Fibroblast of skin of right quadriceps (primary cell): ENCODE measurements at regions not wholly inside any gene's neighbourhood (a gene's known extent, or its start where the extent isn't known, plus 50 kb on each side); places are given as distances from the start of the nearest gene placed in this dataset.
"Not testable (repeated sequence)": the region's sequence is repeated elsewhere in the genome, so short reads cannot be mapped to it uniquely, and the experiment has no call there.

ENCODE experiments used
- DNase-seq: peaks from one replicate; pipeline ENCODE4 v3.0.0-alpha.2; 2013

GRCh38 chr7:16369855-16370254, 51.5 kb downstream of the CRPPA start:
- DNase-seq = no peak

- DNase-seq = not testable (repeated sequence)
Observed at GRCh38 chr7:16369309-16369708, 52.0 kb downstream of the CRPPA start.

DNA sequence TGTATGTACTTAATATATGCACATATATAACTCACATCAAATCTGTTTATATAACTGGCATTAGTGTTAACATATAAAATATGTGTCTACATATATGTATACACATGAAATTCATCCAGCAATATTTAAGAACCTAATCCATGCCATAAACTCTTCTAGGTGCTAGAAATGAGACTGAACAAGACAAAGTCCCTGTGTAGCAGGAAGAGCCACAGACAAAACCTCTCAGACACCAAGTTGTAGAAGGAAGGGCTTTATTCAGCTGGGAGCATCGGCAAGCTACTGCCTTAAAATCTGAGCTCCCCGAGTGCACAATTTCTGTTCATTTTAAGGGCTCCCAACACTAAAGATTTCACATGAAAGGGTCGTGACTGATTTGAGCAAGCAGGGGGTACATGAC, 52.5 kb downstream of the CRPPA start:
- DNase-seq = no peak

DNA sequence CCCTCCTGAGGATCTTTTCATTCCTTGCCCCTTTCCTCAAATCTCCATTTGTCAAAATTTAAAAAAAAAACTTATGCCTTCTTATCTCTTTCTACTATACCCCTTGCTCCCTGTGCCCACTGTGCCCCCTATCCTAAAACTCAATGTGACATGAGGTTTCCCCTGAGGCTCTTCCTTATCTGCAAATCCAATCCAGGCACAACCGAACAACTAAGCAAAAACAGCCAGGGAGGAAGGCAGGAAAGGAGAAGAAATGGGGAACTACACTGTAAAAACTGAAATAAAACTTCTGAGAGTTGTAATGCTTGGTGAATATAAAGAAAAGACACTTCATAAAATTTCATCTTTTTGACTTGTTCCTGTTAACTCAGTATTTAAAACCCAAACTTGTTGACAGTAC, 54.2 kb downstream of the CRPPA start:
- no peak for DNase-seq

DNA sequence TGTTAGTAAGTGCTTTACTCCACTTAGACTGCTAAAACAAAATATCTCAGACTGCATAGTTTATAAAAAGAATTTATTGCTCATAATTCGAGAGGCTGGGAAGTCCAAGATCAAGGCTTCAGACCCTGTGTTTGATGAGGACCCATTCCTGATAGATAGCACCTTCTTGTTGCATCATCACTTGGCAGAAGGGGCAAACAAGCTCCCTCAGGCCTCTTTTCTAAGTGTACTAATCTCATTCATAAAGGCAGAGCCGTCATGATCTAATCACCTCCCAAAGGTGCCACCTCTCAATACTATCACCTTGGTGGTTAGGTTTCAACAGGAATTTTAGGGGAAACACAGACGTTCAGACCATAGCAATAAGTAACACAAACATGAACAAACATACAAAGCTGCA, 55.4 kb downstream of the CRPPA start:
- DNase-seq = no peak

DNA sequence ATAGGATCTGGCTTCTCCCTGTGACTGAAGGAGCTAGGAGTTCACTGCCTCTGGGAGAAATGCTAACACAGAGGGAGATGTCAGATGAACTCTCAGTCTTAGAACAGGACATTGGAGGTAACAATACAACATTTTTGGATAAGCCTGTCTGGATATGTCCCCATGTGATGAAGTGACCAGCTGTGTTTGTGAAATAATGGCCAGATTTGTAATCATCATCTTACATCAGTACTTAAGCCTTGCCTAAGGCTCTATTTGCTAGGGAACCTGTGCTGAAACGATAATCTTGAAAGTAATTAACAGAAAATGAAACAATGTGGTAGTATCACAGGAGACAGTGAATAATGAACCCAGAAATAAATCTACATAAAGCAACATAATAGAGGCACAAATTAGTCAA, 56.2 kb downstream of the CRPPA start:
- no peak for DNase-seq

DNA sequence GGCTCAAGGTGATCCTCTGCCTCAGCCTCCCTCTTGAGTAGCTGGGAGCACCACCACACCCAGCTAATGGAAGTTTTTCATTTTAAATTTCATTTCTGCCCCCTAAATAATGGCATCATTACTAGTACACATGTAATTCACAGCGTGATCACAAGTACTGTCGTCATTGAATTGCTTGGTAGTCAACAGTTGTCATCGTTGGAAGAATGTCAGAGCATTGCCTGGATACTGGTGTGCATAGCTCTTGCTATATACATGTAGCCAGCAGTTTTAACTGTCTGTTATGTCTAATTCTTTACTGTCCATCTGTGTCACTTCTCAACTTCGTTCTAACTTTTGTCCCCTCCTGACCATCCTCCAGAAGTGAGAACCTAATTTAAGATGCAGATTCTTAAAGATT, 62.1 kb downstream of the CRPPA start:
- no peak for DNase-seq

- no peak for DNase-seq
Observed at GRCh38 chr7:16357921-16358320, 63.4 kb downstream of the CRPPA start.

GRCh38 chr7:16357474-16357873, 63.9 kb downstream of the CRPPA start:
- no peak for DNase-seq

DNA sequence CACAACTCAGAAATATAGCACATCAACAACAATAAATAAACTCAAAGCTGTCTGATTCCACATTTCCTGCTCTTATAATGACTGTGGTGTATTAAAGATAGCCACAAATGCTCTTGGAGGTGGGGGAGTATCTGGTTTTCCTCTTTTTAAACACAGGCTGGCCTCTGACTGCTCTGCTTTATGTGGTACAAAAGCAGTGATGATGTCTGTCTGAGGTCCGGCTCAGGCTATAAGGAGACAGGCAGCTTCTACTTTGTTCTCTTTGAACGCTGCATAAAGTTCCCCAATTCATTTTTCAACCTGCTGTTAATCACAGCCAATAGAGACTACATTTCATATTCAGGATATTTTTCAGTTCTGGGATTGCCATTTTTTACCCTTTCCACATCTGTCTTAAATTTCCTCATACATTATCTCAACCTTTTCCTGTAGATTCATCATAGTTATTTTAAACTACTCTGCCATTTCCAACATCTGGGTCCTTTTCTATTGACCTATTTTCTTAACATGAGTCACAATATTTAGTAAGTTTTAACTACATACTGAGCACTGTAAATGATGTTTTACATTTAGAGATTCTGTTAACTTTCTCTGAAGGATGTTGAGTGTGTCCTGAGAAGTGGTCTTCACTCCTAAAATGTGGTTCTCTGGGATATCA, 64.9 kb downstream of the CRPPA start:
- DNase-seq = peak; percentile 60

DNA sequence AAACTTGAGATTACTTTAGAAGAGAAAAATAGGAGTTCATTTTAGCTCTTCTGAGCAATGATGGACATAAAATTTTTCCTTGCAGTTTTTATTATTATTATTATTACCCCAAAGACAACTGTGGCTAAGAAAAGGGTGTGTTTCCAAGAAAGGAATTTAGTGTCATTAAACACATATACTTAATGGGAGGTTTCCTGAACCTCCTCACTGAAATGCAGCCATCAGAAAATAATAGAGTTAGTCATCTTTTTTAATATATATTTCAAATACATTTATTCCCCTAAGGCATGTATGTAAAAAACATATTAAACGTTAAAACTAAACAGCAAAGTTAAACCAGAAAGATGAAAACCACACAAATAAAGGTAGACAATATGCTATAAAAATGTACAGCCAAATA, 66.8 kb downstream of the CRPPA start:
- no peak for DNase-seq

DNA sequence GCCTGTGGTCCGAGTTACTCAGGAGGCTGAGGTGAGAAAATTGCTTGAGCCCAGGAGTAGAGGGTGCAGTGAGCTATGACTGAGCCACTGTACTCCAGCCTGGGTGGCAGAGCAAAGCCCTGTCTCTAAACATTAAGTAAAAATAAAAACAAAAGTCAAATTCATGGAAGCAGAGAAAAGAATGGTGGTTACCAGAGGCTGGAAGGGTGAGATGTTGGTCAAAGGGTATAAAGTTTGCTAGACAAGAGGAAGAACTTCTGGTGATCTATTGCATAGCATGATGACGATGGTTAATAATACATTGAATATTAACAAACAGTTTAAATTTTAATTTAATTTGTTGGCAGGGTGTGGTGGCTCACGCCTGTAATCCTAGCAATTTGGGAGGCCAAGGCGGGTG, 68.1 kb downstream of the CRPPA start:
- DNase-seq = no peak

DNA sequence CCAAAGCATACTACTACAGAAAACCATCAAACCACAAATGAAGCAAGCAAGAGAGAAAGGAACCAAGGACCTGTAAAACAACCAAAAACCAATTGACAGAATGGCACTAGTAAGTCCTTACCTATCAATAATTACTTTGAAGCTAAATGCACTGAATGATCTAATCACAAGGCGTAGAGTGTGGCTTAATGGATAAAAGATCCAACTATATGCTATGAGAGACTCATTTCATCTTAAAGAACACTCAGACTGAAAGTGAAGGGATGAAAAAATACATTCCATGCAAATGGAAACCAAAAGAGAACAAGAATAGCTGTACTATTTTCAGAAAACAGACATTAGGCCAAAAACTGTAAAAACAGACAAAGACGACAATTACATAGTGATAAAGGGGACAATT, 70.7 kb downstream of the CRPPA start:
- DNase-seq = no peak

- DNase-seq = no peak
Observed at GRCh38 chr7:16348251-16348650, 73.1 kb downstream of the CRPPA start.

GRCh38 chr7:16347827-16348192, 73.5 kb downstream of the CRPPA start:
- peak; percentile 49 for DNase-seq

DNA sequence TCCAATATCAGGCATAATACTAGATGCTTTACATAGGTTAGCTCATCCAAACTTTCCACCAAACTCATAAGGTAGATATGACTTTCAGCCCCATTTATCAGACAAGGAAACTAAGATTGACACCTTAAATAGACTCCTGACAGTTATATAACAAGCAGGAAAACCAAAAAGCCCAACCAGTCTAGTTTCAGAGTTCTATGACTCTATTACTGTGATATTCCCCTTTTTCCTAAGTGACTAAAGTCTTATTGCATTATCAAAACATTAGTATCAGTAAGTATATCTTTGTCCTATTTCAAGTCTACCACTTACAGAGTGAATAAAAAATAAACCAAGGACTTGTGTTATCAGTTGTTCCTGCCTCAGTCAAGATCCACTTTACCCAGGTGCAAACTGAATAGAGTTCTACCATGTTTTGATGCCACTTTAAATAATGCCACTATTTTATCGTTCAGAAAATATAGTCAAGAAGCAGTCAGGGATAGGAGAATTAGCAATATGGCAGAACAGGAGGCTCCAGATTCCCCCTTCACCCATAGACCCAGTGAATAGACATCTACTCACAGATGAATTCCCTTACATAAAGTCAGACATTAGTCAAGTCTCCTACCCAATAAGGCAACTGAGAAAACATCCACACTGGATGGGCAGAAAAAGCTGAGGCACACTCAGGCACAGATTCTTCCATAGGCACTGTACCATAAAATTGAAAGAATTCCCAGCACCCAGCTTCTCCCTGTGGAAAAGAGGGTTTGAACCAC, 74.1 kb downstream of the CRPPA start:
- peak; percentile 11 for DNase-seq

DNA sequence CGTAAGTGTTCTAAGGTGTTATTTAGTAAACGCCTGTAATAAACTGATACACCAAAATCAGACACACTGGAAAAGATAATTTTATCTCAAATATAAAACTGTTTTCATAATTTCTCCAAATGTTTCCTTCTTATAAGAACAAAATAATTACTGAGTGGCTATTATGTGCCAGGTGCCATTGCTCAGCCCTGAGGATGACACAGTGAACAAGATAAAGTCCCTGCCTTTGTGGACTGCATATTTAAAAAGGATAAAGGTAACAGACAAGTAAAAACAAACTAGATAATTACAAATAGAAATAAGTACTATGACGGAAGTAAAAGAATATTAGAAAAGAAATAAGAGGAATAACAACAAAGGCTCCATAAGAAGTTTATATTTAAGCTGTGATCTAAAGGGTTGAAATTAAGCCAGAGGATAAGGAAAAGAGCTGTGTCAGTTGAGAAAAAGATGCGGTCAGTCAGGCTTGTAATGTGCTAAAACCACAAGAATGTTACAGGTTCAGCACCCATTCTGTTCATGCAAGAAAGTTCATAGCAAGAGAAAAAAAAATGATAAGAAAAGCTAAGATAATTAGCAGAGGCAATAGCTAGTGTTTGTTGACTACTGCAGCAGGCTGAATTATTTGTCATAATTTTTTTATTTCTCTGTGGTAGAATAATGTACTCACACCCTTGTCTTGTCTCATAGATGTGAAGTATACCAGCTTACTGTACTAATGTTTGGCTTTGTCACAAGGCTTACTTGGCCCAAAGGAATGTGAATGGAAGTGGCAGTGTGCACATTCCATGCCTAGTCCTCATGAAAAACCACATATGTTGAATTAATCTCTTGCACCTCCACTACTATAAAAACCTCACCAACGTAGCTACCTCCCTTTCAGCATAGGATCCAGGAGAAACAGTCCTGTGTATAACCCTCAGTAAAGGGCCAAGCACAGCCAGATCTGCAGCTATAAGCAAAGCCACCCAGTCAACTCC, 75.1 kb downstream of the CRPPA start:
- DNase-seq = peak; percentile 85

DNA sequence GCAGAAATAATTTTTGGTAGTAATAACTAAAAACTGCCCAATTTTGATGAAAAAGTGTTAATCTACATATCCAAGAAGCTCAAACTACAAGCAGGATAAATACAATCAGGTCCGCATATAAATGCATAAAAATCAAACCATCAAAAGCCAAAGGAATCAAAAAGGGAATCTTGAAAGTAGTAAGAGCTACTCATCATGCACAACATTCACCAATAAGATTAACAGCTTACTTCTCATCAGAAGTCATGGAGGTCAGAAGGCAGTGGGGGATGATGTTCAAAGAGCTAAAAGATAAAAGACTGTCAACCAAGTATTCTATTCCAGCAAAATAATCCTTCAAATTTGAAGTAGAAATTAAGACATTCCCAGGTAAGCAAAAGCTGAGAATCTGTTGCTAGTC, 76.4 kb downstream of the CRPPA start:
- DNase-seq = no peak

GRCh38 chr7:16343612-16344011, 77.7 kb downstream of the CRPPA start:
- DNase-seq = no peak

DNA sequence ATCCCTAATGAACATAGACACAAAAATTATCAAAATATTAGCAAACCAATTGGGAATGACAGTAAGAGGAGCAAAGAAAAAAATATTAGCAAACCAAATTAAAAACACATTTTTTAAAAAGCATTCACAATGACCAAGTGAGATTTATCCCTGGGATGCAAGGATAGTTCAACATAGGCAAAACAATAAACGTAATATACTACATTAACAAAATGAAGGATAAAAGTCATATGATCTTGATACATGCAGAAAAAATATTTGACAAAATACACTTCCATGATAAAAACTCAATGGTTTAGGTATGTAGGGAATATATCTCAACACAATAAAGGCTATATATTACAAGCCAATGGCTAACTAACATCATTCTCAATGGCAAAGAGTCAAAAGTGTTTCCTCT, 83.3 kb downstream of the CRPPA start:
- DNase-seq = no peak

DNA sequence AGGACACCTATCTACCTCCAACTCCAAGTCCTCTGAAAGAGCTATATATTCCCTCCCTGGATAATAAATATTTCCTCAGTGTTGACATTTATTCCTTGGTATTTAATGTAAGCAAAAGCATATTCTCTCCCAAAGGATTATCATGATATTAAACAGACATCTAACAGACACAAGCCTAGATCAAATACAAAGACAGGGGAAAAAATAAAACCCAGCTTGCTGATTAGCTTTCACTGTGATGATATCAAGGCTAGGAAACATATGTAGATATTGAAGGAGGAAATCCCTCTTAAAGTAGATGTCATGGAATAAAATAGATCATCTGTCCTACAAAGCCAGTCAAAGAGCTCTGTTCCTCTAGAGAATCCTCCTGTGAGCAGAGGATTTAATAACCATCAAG, 95.2 kb downstream of the CRPPA start:
- no peak for DNase-seq

GRCh38 chr7:16323313-16323712, 98.0 kb downstream of the CRPPA start:
- no peak for DNase-seq

DNA sequence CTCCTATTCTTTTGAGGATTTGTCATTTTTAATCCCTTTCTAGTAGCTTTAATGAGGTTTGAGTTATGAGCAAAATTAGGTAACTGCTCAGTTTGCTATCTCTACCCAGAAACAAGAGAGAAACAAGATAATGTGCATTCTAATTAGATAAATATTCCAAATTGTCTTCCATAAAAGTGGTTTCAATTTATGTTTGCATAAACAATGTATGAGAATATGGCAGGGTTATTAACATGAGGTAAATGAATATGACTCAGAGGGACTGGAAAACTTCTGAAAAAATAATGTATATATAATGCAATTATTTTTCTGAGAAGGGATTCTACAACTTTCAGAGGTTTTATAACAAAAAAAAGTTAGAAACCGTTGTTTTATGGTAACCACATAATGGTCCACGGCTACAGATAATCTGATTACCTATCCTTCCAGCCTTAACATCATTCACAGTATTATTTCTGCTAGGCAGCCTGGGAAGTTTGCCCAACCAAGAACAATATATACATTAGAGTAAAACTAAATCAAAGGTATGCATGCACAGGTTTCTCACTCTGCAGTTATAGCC, 101.2 kb downstream of the CRPPA start:
- DNase-seq = no peak
